Activated naive CD4-positive, alpha-beta T cell treated with anti-CD3 and anti-CD28 coated beads, Interleukin-2, amount 50 U/mL, for 24 hours (primary cell): ENCODE measurements at regions not wholly inside any gene's neighbourhood (a gene's known extent, or its start where the extent isn't known, plus 50 kb on each side); places are given as distances from the start of the nearest gene placed in this dataset.
A peak's percentile ranks its signal among the peaks of the same experiment; 100 is the strongest.

Source experiments
- H3K27ac Mint-ChIP-seq: one replicate; pipeline ENCODE4 v1.8.0; 2021; ENCODE audit warnings: mild to moderate bottlenecking, mixed read lengths
- H3K27me3 Mint-ChIP-seq: one replicate; pipeline ENCODE4 v1.8.0; 2021; ENCODE audit warnings: mixed read lengths
- H3K36me3 Mint-ChIP-seq: one replicate; pipeline ENCODE4 v1.8.0; 2021; ENCODE audit warnings: mixed read lengths
- H3K4me1 Mint-ChIP-seq: one replicate; pipeline ENCODE4 v1.8.0; 2021; ENCODE audit warnings: mixed read lengths
- H3K4me3 Mint-ChIP-seq: one replicate; pipeline ENCODE4 v1.8.0; 2021; ENCODE audit warnings: mild to moderate bottlenecking, mixed read lengths
- H3K9me3 Mint-ChIP-seq: one replicate; pipeline ENCODE4 v1.8.0; 2021; ENCODE audit warnings: mixed read lengths

- Mint-ChIP-seq H3K4me3 (no peak overlapping the region), H3K4me1 (peaks cover 41% of the 10 kb centered on the region), H3K36me3 (peaks cover 4% of the 10 kb centered on the region), H3K9me3 (peaks cover 6% of the 10 kb centered on the region), H3K27ac (peak overlapping the region; percentile 92), H3K27me3 (no peaks in the 10 kb centered on the region)
Observed at GRCh38 chr1:181160998-181161870, 72.7 kb downstream of the IER5 start.

GRCh38 chr1:181163662-181164061 lies 75.2 kb downstream of the IER5 start:
- peaks cover 6% of the 10 kb centered on the region for H3K9me3 Mint-ChIP-seq
- no peaks in the 10 kb centered on the region for H3K27me3 Mint-ChIP-seq
- peaks cover 32% of the 10 kb centered on the region for H3K4me1 Mint-ChIP-seq
- H3K4me3 Mint-ChIP-seq: no peak overlapping the region
- no peak overlapping the region for H3K27ac Mint-ChIP-seq
- peaks cover 4% of the 10 kb centered on the region for H3K36me3 Mint-ChIP-seq

- H3K9me3 Mint-ChIP-seq: peaks cover 6% of the 10 kb centered on the region
- H3K4me3 Mint-ChIP-seq: peak overlapping the region; percentile 74
- H3K27ac Mint-ChIP-seq: peak overlapping the region; percentile 82
- H3K4me1 Mint-ChIP-seq: peaks cover 6% of the 10 kb centered on the region
- no peaks in the 10 kb centered on the region for H3K27me3 Mint-ChIP-seq
- H3K36me3 Mint-ChIP-seq: peaks cover 4% of the 10 kb centered on the region
Observed at GRCh38 chr1:181166377-181167196, 78.1 kb downstream of the IER5 start.

- H3K36me3 Mint-ChIP-seq: peaks cover 4% of the 10 kb centered on the region
- H3K27me3 Mint-ChIP-seq: no peaks in the 10 kb centered on the region
- H3K9me3 Mint-ChIP-seq: no peaks in the 10 kb centered on the region
- H3K27ac Mint-ChIP-seq: no peak overlapping the region
- no peak overlapping the region for H3K4me3 Mint-ChIP-seq
- peaks cover 6% of the 10 kb centered on the region for H3K4me1 Mint-ChIP-seq
Observed at GRCh38 chr1:181169281-181169865, 80.9 kb downstream of the IER5 start.

- Mint-ChIP-seq H3K27ac (no peak overlapping the region), H3K9me3 (no peaks in the 10 kb centered on the region), H3K4me1 (peaks cover 6% of the 10 kb centered on the region), H3K4me3 (no peak overlapping the region), H3K36me3 (peaks cover 2% of the 10 kb centered on the region), H3K27me3 (no peaks in the 10 kb centered on the region)
Observed at GRCh38 chr1:181170194-181170593, 81.7 kb downstream of the IER5 start.

- Mint-ChIP-seq H3K4me1 (no peaks in the 10 kb centered on the region), H3K9me3 (no peaks in the 10 kb centered on the region), H3K27me3 (no peaks in the 10 kb centered on the region), H3K4me3 (no peak overlapping the region), H3K36me3 (peaks cover 2% of the 10 kb centered on the region), H3K27ac (no peak overlapping the region)
Observed at GRCh38 chr1:181172082-181172481, 83.6 kb downstream of the IER5 start.

GRCh38 chr1:181173761-181174447 lies 85.4 kb downstream of the IER5 start:
- Mint-ChIP-seq H3K9me3 (no peaks in the 10 kb centered on the region), H3K27me3 (no peaks in the 10 kb centered on the region), H3K36me3 (peaks cover 2% of the 10 kb centered on the region), H3K4me1 (peaks cover 6% of the 10 kb centered on the region), H3K4me3 (no peak overlapping the region), H3K27ac (no peak overlapping the region)

GRCh38 chr1:181174861-181175260 lies 86.4 kb downstream of the IER5 start:
- H3K27me3 Mint-ChIP-seq: no peaks in the 10 kb centered on the region
- no peak overlapping the region for H3K27ac Mint-ChIP-seq
- no peak overlapping the region for H3K4me3 Mint-ChIP-seq
- peaks cover 2% of the 10 kb centered on the region for H3K36me3 Mint-ChIP-seq
- H3K4me1 Mint-ChIP-seq: peaks cover 12% of the 10 kb centered on the region
- H3K9me3 Mint-ChIP-seq: no peaks in the 10 kb centered on the region

GRCh38 chr1:181175356-181175910 lies 86.9 kb downstream of the IER5 start:
- H3K4me1 Mint-ChIP-seq: peaks cover 18% of the 10 kb centered on the region
- no peaks in the 10 kb centered on the region for H3K9me3 Mint-ChIP-seq
- peaks cover 2% of the 10 kb centered on the region for H3K36me3 Mint-ChIP-seq
- no peak overlapping the region for H3K27ac Mint-ChIP-seq
- no peaks in the 10 kb centered on the region for H3K27me3 Mint-ChIP-seq
- H3K4me3 Mint-ChIP-seq: no peak overlapping the region

- H3K4me1 Mint-ChIP-seq: peaks cover 18% of the 10 kb centered on the region
- no peaks in the 10 kb centered on the region for H3K27me3 Mint-ChIP-seq
- peaks cover 2% of the 10 kb centered on the region for H3K36me3 Mint-ChIP-seq
- H3K27ac Mint-ChIP-seq: no peak overlapping the region
- H3K9me3 Mint-ChIP-seq: no peaks in the 10 kb centered on the region
- no peak overlapping the region for H3K4me3 Mint-ChIP-seq
Observed at GRCh38 chr1:181175955-181176354, 87.5 kb downstream of the IER5 start.

GRCh38 chr1:181178241-181178879 lies 89.9 kb downstream of the IER5 start:
- no peaks in the 10 kb centered on the region for H3K27me3 Mint-ChIP-seq
- H3K4me1 Mint-ChIP-seq: peaks cover 18% of the 10 kb centered on the region
- no peaks in the 10 kb centered on the region for H3K36me3 Mint-ChIP-seq
- H3K9me3 Mint-ChIP-seq: no peaks in the 10 kb centered on the region
- no peak overlapping the region for H3K4me3 Mint-ChIP-seq
- no peak overlapping the region for H3K27ac Mint-ChIP-seq

- Mint-ChIP-seq H3K27ac (peak overlapping the region; percentile 69), H3K4me1 (peaks cover 18% of the 10 kb centered on the region), H3K36me3 (no peaks in the 10 kb centered on the region), H3K4me3 (peak overlapping the region; percentile 49), H3K27me3 (no peaks in the 10 kb centered on the region), H3K9me3 (no peaks in the 10 kb centered on the region)
Observed at GRCh38 chr1:181179279-181179986, 90.9 kb downstream of the IER5 start.

- Mint-ChIP-seq H3K36me3 (no peaks in the 10 kb centered on the region), H3K4me1 (peaks cover 18% of the 10 kb centered on the region), H3K9me3 (no peaks in the 10 kb centered on the region), H3K4me3 (peak overlapping the region; percentile 49), H3K27ac (peak overlapping the region; percentile 69), H3K27me3 (no peaks in the 10 kb centered on the region)
Observed at GRCh38 chr1:181179987-181180365, 91.5 kb downstream of the IER5 start.

GRCh38 chr1:181180407-181181031 lies 92.0 kb downstream of the IER5 start:
- no peaks in the 10 kb centered on the region for H3K36me3 Mint-ChIP-seq
- peaks cover 18% of the 10 kb centered on the region for H3K4me1 Mint-ChIP-seq
- H3K27ac Mint-ChIP-seq: peak overlapping the region; percentile 69
- H3K27me3 Mint-ChIP-seq: no peaks in the 10 kb centered on the region
- no peak overlapping the region for H3K4me3 Mint-ChIP-seq
- H3K9me3 Mint-ChIP-seq: no peaks in the 10 kb centered on the region
